GM04504 (cell line): ENCODE measurements at regions not wholly inside any gene's neighbourhood (a gene's known extent, or its start where the extent isn't known, plus 50 kb on each side); places are given as distances from the start of the nearest gene placed in this dataset.

Experiments used
- DNase-seq: peaks from one replicate; pipeline ENCODE4 v3.0.0-alpha.2; 2012; ENCODE audit warnings: low read depth

DNA sequence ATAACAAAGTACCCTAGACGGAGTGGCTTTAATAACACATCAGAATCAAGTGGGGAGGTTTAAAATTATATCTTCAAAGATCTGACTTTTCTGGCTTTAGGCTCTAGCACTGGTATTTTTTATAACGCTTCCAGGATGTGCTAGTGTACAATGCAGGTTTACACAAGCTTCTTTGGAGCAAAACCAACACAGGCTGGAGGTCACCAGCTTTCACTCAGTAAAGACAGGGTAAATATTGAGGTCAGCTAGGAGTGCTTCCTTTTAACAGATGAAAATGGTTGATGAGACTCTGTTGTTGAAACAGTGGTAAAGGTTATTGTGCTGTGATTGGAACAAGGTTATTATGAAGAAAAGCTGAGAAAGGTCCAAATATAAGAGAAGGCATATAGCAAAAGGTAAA is 414.2 kb downstream of the TAF11L14 start:
- DNase-seq: no peak

DNA sequence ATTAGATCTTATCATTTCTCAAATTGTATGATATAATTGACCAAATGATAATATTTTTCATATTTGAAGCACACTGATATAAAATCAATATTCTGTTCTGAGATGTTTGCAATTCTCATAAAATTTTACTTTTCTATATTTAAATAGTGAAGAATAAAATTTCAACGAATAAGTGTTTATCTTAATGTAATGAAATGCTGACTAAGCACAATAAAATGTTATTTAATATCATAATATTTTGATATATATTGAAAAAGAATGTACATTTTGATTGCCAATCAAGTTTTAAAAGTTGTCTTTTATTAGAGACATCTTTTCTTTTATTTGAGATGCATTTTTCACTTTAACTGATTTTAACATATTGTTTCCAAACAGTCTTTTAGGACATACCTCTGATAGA is 416.1 kb downstream of the TAF11L14 start:
- DNase-seq: no peak

- no peak for DNase-seq
Observed at GRCh38 chr5:18050776-18051175, 416.5 kb downstream of the TAF11L14 start.

DNA sequence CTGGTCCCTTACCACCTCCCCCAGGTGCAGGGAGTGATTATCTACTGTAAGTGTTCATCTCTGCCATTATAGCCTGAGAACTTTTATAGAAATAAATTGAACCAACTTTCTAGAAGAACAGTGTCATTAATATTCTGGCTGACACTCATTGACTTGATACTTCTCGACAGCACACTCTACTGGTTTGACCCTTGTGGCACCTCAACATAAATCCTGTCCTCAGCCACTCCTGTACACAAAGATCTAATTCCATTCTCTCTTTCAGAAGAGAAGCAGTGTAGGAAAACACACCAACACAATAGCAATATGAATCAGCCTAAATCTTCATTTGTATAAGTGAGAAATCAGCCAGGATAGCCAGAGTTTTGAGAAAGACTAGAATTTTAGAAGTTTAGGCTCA is 417.7 kb downstream of the TAF11L14 start:
- DNase-seq: no peak

GRCh38 chr5:18052569-18052968 is 418.3 kb downstream of the TAF11L14 start:
- no peak for DNase-seq

GRCh38 chr5:18057725-18058124 is 423.5 kb downstream of the TAF11L14 start:
- no peak for DNase-seq

GRCh38 chr5:18067615-18068014 is 433.4 kb downstream of the TAF11L14 start:
- DNase-seq: no peak

- no peak for DNase-seq
Observed at GRCh38 chr5:18068826-18069225, 434.6 kb downstream of the TAF11L14 start.

DNA sequence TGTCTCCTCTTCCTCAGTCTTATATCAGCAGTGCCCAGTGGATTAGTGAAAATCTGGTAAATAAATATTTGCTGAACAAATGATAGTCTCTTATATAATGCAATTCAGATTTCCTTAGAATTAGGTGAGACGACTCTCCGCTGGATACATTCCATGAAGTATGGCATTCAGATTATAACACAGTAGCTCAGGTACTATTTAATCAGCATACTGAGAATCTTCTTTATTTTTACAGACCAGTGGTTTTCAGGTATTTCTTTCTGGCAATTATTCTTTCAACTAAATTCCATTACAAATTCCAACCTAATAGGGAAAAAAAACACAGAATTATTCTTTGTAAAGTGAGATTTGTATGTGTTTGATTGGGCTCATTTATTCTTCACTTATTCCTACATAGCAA is 435.5 kb downstream of the TAF11L14 start:
- no peak for DNase-seq

- DNase-seq: no peak
Observed at GRCh38 chr5:18072600-18072999, 438.3 kb downstream of the TAF11L14 start.

GRCh38 chr5:18074961-18075360 is 440.7 kb downstream of the TAF11L14 start:
- DNase-seq: no peak

GRCh38 chr5:18078157-18078556 is 443.9 kb downstream of the TAF11L14 start:
- DNase-seq: no peak

GRCh38 chr5:18079831-18080230 is 445.6 kb downstream of the TAF11L14 start:
- no peak for DNase-seq

DNA sequence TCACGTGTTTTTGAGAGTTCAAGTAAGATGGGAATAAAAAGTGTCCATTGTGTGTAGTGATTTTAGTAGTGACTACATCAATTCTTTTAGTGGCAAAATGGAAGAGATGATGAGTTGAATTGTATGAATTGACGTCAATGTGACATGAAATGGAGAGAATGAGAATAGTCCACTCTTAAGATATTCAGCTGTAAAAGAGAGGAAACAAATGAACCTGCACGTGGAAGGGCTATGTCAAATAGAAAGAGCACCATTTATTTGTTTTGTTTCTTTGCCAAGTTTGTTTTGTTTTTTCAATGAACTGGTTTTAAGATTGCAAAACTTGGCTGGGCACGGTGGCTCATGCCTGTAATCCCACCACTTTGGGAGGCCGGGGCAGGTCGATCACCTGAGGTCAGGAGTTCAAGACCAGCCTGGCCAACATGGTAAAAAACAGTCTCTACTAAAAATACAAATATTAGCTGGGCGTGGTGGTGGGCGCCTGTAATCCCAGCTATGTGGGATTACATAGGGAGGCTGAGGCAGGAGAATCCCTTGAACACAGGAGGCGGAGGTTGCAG is 453.8 kb downstream of the TAF11L14 start:
- DNase-seq: no peak

GRCh38 chr5:18090177-18090576 is 455.9 kb downstream of the TAF11L14 start:
- no peak for DNase-seq

DNA sequence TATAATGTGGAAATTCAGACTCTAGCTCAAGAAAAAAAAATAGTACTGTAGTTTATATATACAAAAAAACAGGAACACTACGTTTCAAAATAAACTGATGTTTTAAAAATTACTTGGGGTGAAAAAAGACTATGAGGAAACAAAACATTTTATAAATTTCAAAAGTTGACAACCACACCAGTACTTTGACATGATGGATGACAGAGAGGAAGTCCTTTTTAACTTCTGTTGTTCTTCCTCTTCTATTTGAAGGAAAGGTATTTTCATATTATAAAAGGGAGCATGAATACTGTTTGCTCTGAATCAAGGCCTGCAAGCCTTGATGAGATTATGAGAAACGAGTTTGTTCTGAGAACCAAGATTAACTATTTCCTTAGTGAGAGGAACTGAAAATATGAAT is 456.9 kb downstream of the TAF11L14 start:
- no peak for DNase-seq

GRCh38 chr5:18091758-18092157 is 457.5 kb downstream of the TAF11L14 start:
- no peak for DNase-seq

GRCh38 chr5:18095061-18095460 is 460.8 kb downstream of the TAF11L14 start:
- no peak for DNase-seq

GRCh38 chr5:18097817-18098216 is 463.6 kb downstream of the TAF11L14 start:
- no peak for DNase-seq

DNA sequence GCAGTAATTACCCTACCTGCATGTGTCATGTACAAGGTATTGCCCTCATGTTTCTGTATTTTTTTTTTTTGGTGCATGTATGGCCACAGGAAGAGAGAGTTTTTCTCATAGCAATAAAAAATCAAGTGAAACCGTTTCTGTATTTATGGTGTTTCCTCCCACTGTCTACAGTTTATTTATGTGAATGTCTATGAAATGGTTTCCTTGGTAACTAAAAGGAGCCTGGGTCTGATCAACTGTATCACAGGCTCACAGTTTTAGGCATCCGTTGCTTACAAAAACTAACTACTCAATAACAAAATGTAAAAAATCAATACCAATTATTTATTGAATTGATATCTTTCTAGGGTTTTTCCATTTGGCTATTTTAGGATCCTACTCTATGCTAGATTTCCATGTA is 464.4 kb downstream of the TAF11L14 start:
- DNase-seq: no peak

- no peak for DNase-seq
Observed at GRCh38 chr5:18099261-18099660, 465.0 kb downstream of the TAF11L14 start.

DNA sequence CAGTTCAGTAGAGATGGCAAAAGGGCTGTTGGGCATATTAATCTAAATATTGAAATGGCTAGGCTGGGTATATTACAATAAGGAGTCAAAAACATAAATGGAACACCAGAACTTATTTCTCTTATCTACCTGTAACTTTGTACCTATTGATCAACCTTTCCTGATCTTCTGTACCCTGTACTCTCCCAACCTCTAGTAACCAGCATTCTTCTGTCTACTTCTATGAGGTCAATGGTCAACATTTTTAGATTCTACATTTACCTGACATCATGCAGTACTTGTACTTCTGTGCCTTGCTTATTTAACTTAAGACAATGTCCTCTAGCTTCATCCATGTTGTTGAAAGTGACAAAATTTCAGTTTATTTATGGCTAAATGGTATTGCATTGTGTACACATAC is 467.3 kb downstream of the TAF11L14 start:
- no peak for DNase-seq

GRCh38 chr5:18102733-18103132 is 468.5 kb downstream of the TAF11L14 start:
- no peak for DNase-seq

DNA sequence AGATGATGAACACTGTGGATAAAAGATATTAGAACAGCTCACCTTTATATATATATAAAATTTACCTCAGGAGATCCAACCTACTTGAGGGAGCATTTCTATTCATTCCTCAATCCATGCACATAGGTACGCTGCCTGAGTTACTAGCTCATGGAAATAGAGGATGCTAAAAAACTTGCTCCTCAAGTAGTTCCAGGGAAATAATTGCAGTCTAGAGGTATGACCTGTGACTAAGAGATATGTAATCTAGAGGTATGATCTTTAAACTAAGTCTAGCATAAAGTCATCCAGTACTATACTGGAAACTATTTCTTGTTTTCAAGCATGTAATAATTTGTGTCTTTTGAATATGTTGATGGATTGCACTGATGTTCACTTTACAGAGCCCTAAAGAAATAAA is 471.2 kb downstream of the TAF11L14 start:
- no peak for DNase-seq

- DNase-seq: no peak
Observed at GRCh38 chr5:18111906-18112465, 477.7 kb downstream of the TAF11L14 start.
